HG03097 (cell line): ENCODE measurements at regions not wholly inside any gene's neighbourhood (a gene's known extent, or its start where the extent isn't known, plus 50 kb on each side); places are given as distances from the start of the nearest gene placed in this dataset.

Experiments
- ATAC-seq: cut with Tn5 transposase; IDR thresholded peaks from one replicate; pipeline ENCODE4 v1.9.1; 2021; ENCODE audit not compliant: unreplicated experiment, low FRiP score

DNA sequence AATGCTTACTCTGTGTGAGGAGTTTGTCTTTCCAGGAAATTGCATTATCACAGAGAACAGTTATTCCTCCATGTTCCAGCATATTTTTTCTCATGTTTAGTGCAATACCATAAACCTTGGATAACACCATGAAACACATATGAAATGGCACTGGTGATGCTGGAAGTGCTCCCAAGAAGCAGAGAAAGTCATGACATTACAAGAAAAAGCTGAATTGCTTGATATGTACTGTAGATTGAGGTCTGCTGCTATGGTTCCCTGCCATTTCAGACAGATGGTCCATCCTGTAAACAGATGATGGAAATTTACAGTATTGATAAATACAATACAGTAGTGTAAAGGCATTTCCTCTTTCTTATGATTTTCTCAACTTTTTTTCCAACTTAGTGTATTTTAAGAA, 422.1 kb downstream of the LRRIQ3 start:
- ATAC-seq: no peak

- ATAC-seq: no peak
Measured at GRCh38 chr1:73772941-73773340, 425.0 kb downstream of the LRRIQ3 start.

GRCh38 chr1:73771396-73771795, 426.6 kb downstream of the LRRIQ3 start:
- no peak for ATAC-seq

DNA sequence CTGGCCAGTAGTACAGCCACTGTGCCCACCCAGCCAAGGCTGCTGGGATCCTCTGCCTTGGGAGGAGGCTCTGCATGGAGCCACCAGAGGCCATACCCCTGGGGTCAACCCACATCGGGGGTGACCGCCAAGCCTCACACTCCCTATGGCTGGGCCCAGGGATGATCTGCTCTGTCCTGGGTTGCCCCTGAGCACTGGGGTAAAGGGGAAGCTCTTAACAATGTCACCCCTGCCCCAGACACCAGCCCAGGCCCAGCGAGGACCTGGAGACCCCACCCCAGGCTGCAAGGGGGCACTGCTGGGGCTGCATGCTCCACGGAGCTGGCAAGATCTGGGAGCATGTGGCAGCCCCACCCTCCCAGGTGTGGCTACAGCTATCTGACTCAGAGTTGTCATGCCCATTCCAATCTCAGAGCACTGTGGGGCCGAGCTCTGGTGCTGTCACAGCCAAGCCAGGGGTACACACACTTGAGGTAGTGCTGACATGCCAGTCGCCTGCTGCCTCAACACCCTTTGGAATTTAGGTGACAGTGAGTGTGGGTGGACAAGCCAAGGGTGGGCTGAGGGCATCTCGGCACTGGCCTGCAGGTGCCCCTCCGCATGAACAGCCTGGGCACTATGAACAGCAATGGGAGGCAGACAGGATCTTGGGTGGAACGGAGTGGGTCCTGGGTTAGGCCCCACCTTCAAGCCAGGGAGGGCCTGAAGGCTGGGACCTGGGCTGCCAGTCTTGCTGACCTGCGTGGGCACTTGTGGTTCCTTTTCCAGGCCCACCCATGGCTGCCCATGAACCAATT, 427.7 kb downstream of the LRRIQ3 start:
- ATAC-seq: no peak

DNA sequence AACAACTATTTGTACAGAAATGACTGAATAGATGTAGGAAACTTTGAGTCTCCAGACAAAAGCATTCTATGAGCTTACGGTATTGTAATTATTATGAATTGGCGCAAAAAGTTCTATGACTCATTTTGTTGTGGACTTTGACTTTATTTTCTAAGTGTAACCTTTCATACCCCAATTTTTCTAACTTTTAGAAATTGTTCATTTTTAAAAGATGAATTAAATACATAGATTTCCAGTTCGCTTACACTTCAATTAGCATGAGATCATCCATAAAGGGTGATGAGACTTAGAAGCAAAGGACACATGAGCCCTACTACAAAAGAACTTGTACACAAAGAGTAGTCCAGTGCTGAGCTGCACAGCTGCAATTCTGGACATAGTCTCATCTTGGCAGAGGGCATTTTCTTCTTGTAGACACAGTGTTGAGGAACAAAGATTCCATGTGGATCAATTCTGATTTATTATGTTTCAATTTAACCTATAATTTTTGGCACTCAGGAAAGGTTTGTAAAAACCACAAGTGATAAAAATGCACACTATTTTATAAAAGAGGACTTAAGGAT, 431.1 kb downstream of the LRRIQ3 start:
- ATAC-seq: no peak

- no peak for ATAC-seq
Measured at GRCh38 chr1:73765551-73766233, 432.3 kb downstream of the LRRIQ3 start.

- no peak for ATAC-seq
Measured at GRCh38 chr1:73761559-73761958, 436.4 kb downstream of the LRRIQ3 start.

DNA sequence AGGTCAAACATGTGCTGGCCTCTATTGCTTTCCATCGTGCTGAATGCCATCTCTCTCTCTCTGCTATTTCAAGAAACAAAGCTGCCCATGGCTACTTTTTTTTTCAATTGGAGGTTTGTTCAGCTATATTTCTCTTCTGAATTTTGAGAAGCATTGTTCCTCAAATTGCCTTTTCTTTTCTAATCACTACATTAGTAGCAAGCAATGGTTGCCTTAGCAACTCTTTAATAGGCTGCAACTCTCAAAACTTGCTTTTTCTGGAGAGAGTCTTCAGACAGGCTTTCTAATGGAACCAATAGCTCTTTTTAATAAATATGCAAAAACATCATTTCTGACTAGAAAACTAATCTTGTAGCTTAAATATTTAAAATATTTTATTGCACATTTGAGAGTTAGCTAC, 439.0 kb downstream of the LRRIQ3 start:
- no peak for ATAC-seq

- no peak for ATAC-seq
Measured at GRCh38 chr1:73756817-73757216, 441.2 kb downstream of the LRRIQ3 start.

DNA sequence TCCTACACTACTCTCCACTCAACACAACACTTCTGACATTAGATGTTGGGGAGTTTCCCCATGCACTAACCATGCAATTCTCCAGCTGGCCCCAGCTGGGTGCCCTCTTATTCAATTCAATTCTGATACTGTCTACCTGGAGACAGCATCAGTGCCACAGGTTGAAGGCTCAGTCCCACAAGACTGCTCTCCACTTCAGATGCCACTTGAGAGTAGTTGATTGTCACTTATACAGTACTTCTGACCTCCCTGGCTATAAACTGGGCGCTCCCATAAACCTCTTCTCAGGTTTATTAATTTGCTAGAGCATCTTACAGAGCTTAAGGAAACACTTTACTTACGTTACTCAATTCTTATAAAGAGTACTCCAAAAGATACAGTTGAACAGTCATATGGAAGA, 442.3 kb downstream of the LRRIQ3 start:
- ATAC-seq: no peak

DNA sequence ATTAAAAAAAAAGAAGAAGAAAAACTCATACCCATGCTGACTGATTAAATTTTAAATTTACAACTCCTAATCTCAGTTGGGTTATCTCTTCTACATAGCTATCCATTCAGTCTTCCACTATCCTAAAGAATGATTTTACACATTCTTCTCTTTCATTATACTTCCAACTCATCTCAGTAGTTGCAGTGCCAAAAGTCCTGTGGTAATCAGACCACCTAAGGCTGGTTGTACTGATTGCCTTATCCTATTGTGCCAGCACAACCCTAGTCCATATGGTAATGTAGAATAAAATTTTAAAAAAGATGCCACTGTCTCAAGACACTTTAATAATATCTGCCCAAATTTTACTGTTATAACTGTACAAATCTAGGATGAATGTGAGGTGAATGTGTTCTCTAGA, 448.0 kb downstream of the LRRIQ3 start:
- ATAC-seq: no peak

DNA sequence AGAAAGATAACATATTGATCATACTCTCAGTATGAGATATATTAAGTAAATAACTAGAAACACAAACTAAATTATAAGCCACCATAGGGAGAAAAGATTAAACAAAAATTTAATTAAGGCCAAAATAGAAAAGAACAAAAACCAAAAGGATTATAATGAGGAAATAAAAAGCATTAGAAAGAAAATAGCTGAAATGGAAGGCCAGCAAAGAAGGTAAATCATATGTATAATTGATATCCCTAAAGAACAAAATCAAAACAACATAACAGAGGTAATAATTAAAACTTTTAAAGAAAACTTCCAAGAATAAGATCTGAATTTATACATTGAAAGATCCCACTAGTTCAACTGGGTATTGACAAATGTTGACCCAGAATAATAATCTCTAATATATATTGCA, 453.0 kb downstream of the LRRIQ3 start:
- ATAC-seq: no peak

- ATAC-seq: no peak
Measured at GRCh38 chr1:73736125-73736524, 461.9 kb downstream of the LRRIQ3 start.

GRCh38 chr1:73727036-73727435, 470.9 kb downstream of the LRRIQ3 start:
- ATAC-seq: no peak

GRCh38 chr1:73722055-73722454, 475.9 kb downstream of the LRRIQ3 start:
- ATAC-seq: no peak

- no peak for ATAC-seq
Measured at GRCh38 chr1:73717976-73718375, 480.0 kb downstream of the LRRIQ3 start.

DNA sequence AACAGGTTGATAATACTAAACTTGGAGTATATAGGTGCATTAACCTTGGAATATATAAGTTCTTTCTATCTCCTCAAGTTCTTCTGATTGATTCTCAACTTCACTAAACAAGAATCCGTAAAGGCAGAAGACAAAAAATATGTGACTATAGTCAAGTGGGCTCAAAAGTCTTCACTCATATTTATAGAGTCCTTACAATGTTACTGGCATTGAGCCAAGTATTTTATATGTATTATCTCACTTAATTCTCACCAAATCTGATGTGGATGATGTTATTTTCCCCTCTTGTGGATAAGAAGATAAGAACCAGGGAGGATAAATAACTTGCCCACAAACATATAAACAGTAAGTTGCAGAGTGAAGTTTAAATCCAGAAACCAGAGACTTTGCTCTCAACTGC, 486.9 kb downstream of the LRRIQ3 start:
- no peak for ATAC-seq

- ATAC-seq: no peak
Measured at GRCh38 chr1:73701826-73702225, 496.1 kb downstream of the LRRIQ3 start.

DNA sequence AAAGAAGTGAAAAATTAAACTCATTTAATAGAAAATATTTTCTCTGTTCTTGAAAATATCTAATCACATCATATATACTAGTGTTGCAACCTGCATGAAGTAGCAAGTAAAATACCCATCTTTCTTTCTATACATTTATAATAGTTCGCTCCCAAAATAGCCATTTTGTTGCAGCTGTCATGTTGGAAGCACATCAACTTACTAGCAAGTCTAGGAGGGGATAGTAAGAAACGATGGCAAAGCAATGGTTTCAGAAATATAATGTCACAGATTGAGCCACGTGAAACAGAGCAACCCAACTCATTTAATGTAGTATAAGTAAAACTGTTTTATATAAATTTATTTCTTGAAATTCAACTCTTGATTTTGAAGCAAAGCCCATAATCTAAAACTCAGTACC, 521.8 kb downstream of the LRRIQ3 start:
- no peak for ATAC-seq

DNA sequence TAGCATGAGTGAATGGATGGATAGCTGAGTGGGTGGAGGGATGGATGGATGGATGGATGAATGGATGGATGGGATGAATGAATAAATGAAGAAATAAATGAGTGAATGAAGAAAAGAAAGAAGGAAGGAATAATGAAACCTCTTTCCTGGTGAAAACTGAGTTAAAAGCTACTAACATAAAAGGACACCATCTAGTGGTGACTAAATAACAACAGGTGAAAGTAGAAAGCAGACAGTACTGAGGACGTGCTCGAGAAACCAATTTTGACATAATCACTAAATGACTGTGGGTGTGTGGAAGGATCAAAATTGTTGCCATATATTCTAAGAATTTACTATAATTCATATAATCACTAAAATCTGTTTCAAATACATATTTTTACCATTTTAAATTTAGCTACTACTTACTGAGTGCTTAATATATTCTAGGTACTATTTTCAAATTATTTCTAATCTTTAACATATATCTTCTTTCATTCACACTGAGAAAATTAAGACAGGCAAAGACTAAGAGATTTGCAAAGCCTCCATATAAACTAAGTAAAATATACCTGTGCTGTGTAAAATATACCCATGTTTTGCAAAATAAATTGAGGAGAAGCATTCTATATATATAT, 522.9 kb downstream of the LRRIQ3 start:
- ATAC-seq: peak; percentile 74

- ATAC-seq: no peak
Measured at GRCh38 chr1:73673971-73674370, 524.0 kb downstream of the LRRIQ3 start.
